ENCODE measurements at regions not wholly inside any gene's neighbourhood (a gene's known extent, or its start where the extent isn't known, plus 50 kb on each side); places are given as distances from the start of the nearest gene placed in this dataset.

DNA sequence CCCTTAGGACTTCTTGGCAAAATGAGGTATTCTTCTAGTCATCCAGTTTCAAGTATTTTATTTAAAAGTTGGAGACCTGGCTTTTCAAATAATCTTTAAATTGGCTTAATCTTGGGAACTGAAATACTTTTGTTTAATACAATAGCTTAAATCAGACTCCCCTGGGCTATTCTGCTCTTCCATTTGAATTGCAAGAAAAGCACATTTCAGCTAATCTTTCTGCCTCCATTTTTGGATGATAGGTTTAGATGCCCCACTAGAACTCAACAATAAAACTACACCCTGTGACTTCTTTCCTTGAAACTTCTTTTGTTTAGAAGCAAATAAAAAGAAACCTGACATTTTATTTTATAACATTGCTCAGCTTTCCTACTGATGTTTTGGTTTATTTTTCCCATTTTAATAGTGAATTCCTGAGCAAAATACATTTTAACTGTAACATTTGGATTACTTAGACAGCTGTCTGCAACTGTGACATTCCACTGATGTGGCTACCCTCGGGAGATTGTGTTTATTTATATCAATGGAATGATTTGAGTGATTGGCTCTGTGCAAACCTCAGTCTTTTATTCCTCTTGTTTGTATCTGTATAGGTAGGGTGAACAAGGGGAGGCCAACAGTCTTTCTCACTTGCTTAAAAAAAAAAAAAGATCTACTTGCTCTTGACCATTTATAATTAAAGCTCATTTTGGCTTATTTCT, 1045.8 kb upstream of the CNTN5 start:
- Histone ChIP-seq H3K18ac (ENCODE audit: low read depth, low read length) (no peak overlapping the region), H3K9ac (ENCODE audit: low read depth, low read length) (no peak overlapping the region), H3K27ac (ENCODE audit: insufficient read depth, low read length) (no peak overlapping the region), H2AK5ac (ENCODE audit: low read depth, low read length) (no peak overlapping the region), H2AFZ (replicated peaks; ENCODE audit: low read length, poor library complexity) (no peak overlapping the region), H2BK5ac (ENCODE audit: low read depth, low read length, poor library complexity, severe bottlenecking) (no peak overlapping the region), H4K20me1 (ENCODE audit: insufficient read depth, low read length) (no peaks in the 10 kb centered on the region), H3K56ac (ENCODE audit: extremely low read depth, insufficient read depth, low read length) (no peak overlapping the region), H3K4ac (ENCODE audit: low read depth, low read length) (no peak overlapping the region), H3K9me3 (ENCODE audit: control insufficient read depth, insufficient read depth, low read length) (no peaks in the 10 kb centered on the region), H2BK120ac (ENCODE audit: low read depth, low read length) (no peak overlapping the region), H2AK9ac (replicated peaks; ENCODE audit: low read depth, low read length, poor library complexity) (no peak overlapping the region), H3K4me1 (ENCODE audit: control insufficient read depth, insufficient read depth, low read length) (no peaks in the 10 kb centered on the region), H4K5ac (ENCODE audit: low read depth, low read length) (no peak overlapping the region), H2BK20ac (ENCODE audit: low read depth, low read length) (no peak overlapping the region), H2BK15ac (ENCODE audit: low read depth, low read length) (no peak overlapping the region), H3K27me3 (ENCODE audit: control insufficient read depth, insufficient read depth, low read length) (no peaks in the 10 kb centered on the region), H3K4me3 (ENCODE audit: insufficient read depth, low read depth, low read length) (no peak overlapping the region), H3K79me1 (ENCODE audit: low read depth in 1 of 2, low read length in 2 of 2) (no peaks in the 10 kb centered on the region), H3K23ac (ENCODE audit: low read depth, low read length) (no peak overlapping the region), H3K14ac (replicated peaks; ENCODE audit: low read depth, low read length) (no peak overlapping the region), H4K8ac (ENCODE audit: low read depth in 2 of 2, low read length in 2 of 2) (no peak overlapping the region), H3K4me2 (ENCODE audit: low read depth, low read length) (no peak overlapping the region), H4K91ac (ENCODE audit: insufficient read depth, low read depth, low read length) (no peak overlapping the region), H3K9me1 (ENCODE audit: insufficient read depth, low read length) (no peaks in the 10 kb centered on the region), H3K36me3 (ENCODE audit: control insufficient read depth, insufficient read depth, low read length) (no peaks in the 10 kb centered on the region)
- dilution Hi-C loops (cut with HindIII; ENCODE audit: low sequenced_read_pairs, unreplicated experiment), result no loop called here
- WGBS, 2 experiments (ENCODE audit: extremely low coverage in 2 of 2, insufficient read length in 1 of 2), result no CpG with 5 or more reads among the region's 1 CpG
- ChIA-PET POLR2A (ENCODE audit: unreplicated experiment) (interaction anchor here (0.6 kb wide), 1 partner anchor 893 kb away, joined by 3 read pairs; no protein-coding TSS in a partner anchor), CTCF (no interaction called here)
- intact Hi-C loops (cut with micrococcal nuclease), result no loop called here
- in situ Hi-C loops (cut with MboI; ENCODE audit: low sequenced_read_pairs), result no loop called here
- TF ChIP-seq, protein P1, sequence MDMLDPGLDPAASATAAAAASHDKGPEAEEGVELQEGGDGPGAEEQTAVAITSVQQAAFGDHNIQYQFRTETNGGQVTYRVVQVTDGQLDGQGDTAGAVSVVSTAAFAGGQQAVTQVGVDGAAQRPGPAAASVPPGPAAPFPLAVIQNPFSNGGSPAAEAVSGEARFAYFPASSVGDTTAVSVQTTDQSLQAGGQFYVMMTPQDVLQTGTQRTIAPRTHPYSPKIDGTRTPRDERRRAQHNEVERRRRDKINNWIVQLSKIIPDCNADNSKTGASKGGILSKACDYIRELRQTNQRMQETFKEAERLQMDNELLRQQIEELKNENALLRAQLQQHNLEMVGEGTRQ (IDR thresholded peaks at IDR 0.05; ENCODE audit: low read depth, low read length), result no peak
- TF ChIP-seq POLR2A (IDR thresholded peaks at IDR 0.05; ENCODE audit: low read depth, low read length) (no peak), RCOR1 (IDR thresholded peaks at IDR 0.05; ENCODE audit: insufficient replicate concordance, low read length) (no peak), CHD1 (IDR thresholded peaks at IDR 0.05; ENCODE audit: low read depth, low read length) (no peak)
- no peak for DNase-seq
- no peak for ATAC-seq (ENCODE audit: low read depth)
- no TSS peak for BruUV-seq (replicated peaks)

All from IMR-90 (cell line).